Lower leg skin (tissue), 3 donors: ENCODE measurements at regions not wholly inside any gene's neighbourhood (a gene's known extent, or its start where the extent isn't known, plus 50 kb on each side); places are given as distances from the start of the nearest gene placed in this dataset.

Experiments used
- POLR2A ChIP-seq, 2 donors: fragments of 450-650 bp; IDR thresholded peaks; one replicate each; pipeline ENCODE4 v1.6.1; 2016 to 2017; ENCODE audit warnings: antibody characterized with exemption in 2 of 2, mild to moderate bottlenecking in 1 of 2, moderate library complexity in 1 of 2
- TF ChIP-seq, protein P1 (sequence below), 3 donors: fragments of 450-650 bp; IDR thresholded peaks; one replicate each; pipeline ENCODE4 v1.5.1; 2016; ENCODE audit warnings: antibody characterized with exemption in 3 of 3, mild to moderate bottlenecking in 3 of 3, moderate library complexity in 2 of 3

DNA sequence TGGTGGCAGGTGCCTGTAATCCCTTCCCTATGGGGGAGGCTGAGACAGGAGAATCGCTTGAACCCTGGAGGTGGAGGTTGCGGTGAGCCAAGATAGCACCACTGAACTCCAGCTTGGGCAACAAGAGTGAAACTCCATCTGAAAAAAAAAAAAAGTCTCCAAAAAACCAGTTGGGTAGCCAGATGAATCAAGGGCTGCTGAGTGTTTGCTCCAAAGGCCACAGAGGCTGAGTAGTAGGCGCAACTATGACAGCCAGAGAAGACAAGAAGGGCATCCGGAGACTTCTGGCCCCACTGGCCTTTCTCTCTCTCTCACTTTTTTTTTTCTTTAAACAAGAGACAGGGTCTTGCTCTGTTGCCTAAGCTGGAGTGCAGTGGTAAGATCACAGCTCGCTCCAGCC lies 131.8 kb downstream of the SMAD6 start:
- TF ChIP-seq, protein P1, sequence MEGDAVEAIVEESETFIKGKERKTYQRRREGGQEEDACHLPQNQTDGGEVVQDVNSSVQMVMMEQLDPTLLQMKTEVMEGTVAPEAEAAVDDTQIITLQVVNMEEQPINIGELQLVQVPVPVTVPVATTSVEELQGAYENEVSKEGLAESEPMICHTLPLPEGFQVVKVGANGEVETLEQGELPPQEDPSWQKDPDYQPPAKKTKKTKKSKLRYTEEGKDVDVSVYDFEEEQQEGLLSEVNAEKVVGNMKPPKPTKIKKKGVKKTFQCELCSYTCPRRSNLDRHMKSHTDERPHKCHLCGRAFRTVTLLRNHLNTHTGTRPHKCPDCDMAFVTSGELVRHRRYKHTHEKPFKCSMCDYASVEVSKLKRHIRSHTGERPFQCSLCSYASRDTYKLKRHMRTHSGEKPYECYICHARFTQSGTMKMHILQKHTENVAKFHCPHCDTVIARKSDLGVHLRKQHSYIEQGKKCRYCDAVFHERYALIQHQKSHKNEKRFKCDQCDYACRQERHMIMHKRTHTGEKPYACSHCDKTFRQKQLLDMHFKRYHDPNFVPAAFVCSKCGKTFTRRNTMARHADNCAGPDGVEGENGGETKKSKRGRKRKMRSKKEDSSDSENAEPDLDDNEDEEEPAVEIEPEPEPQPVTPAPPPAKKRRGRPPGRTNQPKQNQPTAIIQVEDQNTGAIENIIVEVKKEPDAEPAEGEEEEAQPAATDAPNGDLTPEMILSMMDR (IDR thresholded peaks at IDR 0.05) = no peak
- TF ChIP-seq POLR2A (IDR thresholded peaks at IDR 0.05) = no peak
